ENCODE measurements at regions not wholly inside any gene's neighbourhood (a gene's known extent, or its start where the extent isn't known, plus 50 kb on each side); places are given as distances from the start of the nearest gene placed in this dataset.
"Not testable (repeated sequence)": the region's sequence is repeated elsewhere in the genome, so short reads cannot be mapped to it uniquely, and the experiment has no call there.

DNA sequence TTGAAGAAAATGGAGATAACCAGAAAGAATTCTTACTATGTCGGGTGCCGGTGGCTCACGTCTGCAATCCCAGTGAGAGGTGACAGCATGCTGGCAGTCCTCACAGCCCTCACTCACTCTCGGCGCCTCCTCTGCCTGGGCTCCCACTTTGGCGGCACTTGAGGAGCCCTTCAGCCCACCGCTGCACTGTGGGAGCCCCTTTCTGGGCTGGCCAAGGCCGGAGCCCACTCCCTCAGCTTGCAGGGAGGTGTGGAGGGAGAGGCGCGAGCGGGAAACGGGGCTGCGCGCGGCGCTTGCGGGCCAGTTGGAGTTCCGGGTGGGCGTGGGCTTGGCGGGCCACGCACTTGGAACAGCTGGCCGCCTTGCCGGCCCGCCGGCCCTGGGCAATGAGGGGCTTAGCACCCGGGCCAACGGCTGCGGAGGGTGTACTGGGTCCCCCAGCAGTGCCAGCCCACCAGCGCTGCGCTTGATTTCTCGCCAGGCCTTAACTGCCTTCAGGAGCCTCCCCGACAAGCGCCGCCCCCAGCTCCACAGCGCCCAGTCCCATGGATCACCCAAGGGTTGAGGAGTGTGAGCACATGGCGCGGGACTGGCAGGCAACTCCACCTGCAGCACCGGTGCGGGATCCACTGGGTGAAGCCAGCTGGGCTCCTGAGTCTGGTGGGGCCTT is 1672.5 kb upstream of the B3GALT2 start:
- not testable (repeated sequence) for DNase-seq (ENCODE audit: low read depth in 2 of 3, low spot score in 2 of 3)

DNA sequence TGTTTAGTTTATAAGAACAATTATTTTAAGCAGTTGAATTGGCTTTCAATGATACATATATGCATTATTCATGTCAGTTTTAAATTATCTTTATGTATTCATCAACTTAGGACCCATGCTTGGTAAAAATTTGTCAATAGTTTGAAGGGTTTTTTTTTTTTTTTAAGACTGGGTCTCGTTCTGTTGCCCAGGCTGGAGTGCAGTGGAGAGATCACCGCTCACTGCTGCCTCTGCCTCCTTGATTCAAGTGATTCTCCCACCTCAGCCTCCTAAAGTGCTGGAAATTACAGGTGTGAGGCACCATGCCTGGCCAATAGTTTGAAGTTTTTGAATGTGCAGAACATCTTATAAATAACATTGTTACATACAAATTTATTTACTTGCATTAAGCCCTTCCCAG is 1671.0 kb upstream of the B3GALT2 start:
- no peak for DNase-seq (ENCODE audit: low read depth in 2 of 3, low spot score in 2 of 3)

DNA sequence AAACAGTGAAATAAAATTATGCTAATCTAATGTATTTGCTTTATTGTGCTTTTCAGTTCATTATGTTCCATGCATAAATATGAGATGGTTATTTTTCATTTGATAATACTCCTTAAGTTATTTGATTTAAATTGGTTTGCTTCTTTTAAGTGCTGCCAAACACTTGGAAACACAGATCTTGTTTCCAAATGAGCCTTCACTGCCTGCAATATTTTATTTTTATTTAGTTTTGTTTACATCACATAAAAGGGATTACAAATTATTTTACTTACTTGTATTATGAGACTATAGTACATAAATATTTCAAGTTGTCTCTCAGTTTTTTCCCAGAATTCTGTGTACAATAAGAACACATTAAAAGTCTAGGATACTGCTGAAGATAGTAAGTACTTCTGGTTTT is 1662.4 kb upstream of the B3GALT2 start:
- DNase-seq (ENCODE audit: low read depth in 2 of 3, low spot score in 2 of 3): no peak

DNA sequence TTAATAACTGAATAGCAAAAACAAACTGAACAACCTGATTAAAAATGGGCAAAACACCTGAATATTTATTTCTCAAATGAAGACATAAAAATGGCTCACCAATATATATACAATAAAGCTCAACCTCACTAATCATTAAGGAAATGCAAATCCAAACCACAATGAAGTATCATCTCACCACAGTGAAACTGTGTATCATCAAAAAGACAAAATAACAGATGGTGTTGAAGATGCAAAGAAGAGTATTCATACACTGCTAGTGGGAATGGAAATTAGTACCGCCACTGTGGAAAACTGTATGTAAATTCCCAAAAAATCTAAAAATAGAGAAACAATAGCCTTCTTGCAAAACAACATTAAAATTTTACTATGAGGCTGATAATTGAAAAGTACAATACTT is 1660.1 kb upstream of the B3GALT2 start:
- no peak for DNase-seq (ENCODE audit: low read depth in 2 of 3, low spot score in 2 of 3)

DNA sequence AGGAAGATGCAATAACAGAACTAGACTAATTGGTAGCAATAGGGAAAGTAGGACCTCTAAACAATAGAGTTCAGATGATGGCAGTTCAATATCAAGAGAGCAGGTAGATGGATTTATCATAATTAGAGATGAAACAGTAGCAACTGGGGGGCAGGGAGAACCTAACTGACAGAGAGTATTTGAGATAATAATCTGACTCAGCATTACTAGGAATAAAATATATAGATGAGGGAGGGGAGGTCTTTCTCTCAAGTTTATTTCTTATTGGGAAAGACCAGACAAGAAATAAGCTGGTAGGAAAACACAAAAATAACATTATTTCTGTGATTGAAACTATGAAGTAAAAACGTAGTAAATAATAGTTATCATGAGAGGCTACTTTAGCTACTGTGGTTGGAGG is 1656.7 kb upstream of the B3GALT2 start:
- DNase-seq (ENCODE audit: low read depth in 2 of 3, low spot score in 2 of 3): no peak

DNA sequence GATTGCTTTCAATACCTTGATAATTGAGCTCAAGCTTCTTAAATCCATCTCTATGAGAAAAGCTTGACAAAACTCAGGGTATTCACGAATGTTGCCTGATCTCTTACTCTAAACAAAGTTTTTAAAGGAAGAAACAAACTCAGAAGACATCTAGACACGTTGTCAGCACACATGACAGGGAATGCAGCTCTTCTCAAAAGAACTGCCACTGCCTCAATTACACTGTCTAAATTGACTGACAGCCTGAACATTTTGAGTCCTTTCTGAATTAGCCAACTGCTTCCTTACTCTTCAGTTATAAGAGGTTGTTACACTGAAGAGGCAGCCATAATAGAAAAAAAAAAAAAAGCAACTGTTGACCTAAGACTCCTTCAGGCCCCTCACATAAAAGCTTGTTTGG is 1646.7 kb upstream of the B3GALT2 start:
- no peak for DNase-seq (ENCODE audit: low read depth in 2 of 3, low spot score in 2 of 3)

DNA sequence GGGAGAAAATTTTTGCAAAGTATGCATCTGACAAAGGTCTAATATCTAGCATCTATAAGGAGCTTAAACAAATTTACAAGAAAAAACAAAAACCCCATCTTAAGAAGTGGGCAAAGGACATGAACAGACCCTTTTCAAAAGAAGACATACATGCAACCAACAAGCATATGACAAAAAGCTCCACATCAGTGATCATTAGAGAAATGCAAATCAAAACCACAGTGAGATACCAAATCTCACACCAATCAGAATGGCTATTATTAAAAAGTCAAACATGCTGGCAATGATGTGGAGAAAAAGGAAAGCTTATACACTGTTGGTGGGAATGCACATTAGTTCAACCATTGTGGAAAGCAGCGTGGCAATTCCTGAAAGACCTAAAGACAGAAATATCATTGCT is 1645.2 kb upstream of the B3GALT2 start:
- DNase-seq (ENCODE audit: low read depth in 2 of 3, low spot score in 2 of 3): not testable (repeated sequence)

DNA sequence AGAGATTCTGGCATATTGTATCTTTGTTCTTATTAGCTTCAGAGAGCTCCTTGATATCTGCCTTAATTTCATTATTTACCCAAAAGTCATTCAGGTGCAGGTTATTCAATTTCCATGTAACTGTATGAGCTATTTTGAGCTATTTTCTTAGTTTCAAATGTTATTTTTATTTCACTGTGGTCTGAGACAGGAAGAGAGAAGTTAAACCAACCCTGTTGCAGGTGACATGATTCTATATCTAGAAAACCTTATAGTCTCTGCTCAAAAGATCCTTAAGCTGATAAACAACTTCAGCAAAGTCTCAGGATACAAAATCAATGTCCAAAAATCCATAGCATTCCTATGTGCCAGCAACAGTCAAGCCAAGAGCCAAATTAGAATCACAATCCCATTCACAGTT is 1644.0 kb upstream of the B3GALT2 start:
- no peak for DNase-seq (ENCODE audit: low read depth in 2 of 3, low spot score in 2 of 3)

DNA sequence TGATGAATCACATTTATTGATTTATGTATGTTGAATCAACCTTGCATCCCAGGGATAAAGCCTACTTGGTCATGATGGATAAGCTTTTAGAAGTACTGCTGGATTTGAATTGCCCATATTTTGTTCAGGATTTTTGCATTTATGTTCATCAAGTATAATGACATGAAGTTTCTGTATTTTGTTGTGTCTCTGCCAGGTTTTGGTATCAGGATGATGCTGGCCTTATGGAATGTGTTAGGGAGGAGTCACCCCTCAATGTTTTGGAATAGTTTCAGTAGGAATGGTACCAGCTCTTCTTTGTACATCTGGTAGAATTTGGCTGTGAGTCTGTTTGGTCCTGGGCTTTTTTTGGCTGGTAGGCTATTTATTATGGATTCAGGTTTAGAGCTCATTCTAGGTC is 1643.1 kb upstream of the B3GALT2 start:
- no peak for DNase-seq (ENCODE audit: low read depth in 2 of 3, low spot score in 2 of 3)

DNA sequence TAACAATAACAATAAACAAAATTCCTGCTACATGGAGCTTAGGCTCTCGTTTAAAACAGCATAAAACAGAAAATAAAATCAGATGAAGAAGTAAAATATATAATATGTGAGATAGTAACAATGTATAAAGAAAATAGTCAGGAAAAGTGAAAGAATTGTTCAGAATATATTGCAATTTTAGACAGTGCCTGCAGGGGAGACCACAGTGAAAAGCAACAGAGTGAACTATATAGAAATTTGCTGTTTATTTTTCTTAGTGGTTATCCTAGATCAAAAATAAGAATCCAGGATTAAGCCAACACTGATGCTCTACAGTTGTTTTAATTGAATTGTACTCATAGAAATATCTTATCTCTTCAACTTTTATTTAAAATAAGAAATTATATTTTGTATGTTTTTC is 1639.0 kb upstream of the B3GALT2 start:
- no peak for DNase-seq (ENCODE audit: low read depth in 2 of 3, low spot score in 2 of 3)

DNA sequence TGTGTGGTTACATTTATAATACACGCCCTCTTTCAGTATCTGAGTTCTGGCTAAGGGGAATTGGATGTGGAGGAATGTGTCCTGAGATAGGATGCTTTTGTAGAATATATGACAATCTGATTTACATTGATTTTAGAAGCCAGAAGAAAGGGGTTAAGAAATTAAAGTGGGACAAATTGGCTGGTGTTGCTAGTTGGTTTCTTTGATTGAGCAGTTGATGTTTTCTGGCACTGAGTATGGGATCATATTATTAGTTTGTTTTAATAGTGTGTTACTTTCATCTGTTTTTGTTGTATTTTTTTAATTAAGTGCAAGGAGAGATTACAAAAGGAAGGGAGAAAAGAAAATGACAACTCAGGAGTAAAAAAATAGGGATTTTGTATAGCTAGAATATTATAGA is 1634.7 kb upstream of the B3GALT2 start:
- DNase-seq (ENCODE audit: low read depth in 2 of 3, low spot score in 2 of 3): no peak

DNA sequence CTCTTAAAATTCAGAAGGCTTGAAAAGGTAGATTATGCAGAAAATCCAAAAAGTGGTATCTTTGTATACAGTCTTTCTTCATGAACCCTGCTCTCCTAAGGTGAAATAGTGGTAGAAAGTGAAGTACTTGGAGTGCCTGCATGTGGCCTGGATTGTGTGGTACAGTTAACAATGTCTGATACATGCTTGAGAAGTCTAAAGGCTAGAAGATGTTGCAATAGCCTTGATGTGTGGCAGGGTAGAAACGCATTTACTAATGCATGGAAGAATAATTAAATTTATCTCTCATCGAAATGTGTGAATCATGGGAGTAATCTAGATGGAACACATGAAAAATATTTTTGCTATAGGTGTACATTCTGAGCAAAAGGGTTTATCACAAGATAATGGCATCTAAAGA is 1632.3 kb upstream of the B3GALT2 start:
- no peak for DNase-seq (ENCODE audit: low read depth in 2 of 3, low spot score in 2 of 3)

DNA sequence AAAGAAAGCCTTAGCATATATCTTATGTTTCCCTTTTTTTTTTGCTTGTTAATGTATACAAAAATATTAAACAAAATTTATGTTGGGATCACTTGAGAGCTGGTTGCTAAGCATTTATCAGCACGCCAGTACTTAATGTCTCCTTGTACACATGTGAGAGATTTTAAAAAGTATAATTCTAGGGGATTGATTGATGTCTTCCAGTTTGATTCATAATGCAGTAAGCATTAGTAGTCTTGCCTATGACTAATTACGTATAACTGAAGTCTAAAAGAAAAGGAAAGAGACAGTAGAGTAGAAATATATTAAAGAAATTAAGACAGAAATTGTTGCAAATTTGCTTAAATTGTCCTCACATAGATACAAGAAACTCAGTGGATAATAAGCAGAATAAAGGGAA is 1630.4 kb upstream of the B3GALT2 start:
- no peak for DNase-seq (ENCODE audit: low read depth in 2 of 3, low spot score in 2 of 3)

DNA sequence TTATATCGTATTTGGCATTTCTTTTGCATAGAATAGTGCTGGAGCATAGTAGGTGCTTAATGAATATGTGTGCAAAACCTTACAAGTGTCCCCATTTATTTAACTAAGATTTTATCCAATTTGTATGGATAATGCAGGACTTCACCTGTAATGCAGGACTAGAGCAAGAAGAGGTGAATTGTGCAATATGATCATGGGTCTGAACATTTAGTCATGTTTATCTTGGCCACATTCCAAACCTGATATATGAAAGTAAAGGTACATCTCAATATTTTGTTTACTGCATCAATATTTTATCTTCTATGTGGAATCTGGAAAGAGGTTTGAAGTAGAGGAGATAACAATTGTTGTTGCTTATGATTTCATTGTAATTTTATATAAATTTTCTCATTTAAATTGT is 1626.7 kb upstream of the B3GALT2 start:
- DNase-seq (ENCODE audit: low read depth in 2 of 3, low spot score in 2 of 3): no peak

DNA sequence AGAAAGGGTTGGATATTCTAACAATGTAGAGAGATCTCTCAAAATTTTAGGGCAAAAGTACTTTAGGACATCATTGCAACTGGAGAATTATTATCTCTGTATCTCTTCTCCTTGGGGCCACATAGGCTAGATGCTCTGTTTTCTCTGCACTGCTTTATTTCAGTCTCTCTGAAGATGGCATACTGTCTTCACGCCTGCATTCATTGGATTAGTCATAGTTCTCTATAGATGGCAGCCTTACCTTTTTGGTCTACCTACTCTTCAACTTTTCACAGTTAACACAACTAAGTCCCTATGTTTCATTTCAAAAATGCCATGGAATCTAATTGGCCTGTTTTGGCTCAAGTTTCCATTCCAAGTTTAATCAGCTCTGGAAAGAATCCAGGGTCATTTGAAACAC is 1623.3 kb upstream of the B3GALT2 start:
- no peak for DNase-seq (ENCODE audit: low read depth in 2 of 3, low spot score in 2 of 3)

DNA sequence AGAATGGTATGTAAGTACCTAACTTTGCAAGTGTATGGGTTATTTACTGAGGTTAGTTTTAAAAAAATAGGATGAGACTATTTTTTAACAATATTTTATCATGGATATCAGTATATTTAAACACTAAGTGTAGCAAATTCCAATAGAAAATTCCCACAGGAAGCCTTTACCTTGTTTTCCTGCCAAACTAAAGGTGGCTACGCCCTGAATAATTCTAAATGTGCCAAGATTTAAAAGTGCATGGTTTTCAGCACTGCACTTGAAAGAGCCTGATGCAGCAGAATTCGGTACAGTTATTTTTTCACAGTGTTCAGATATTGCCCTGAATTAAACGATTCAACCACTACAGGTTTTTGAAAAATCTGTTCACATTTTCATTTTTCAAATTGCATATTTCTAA is 1622.8 kb upstream of the B3GALT2 start:
- no peak for DNase-seq (ENCODE audit: low read depth in 2 of 3, low spot score in 2 of 3)

DNA sequence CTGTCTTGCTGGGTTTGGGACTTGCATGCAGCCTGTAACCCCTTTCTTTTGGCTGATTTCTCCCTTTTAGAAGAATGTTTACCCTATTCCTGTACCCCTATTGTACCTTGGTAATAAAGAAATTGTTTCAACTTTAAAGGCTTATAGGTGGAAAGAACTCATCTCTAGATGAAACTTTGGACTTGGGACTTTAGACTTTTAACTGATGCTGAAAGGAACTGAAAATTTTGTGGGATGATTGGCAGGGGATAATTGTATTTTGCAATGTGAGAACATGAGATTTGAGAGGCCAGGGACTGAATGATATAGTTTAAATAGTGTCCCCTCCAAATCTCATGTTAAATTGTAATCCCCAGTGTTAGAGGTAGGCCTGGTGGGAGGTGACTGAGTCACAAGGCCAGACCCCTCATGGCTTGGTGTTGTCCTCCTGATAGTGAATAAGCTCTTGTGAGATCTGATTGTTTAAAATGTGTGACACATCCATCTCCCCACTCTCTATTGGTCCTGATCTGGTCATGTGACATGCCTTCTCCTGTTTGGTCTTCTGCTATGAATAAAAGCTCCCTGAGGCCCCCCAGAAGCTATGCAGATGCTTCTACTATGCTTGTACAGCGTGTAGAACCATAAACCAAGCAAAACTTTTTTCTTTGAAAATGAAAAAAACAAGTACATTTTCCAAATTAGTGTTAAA is 1621.3 kb upstream of the B3GALT2 start:
- no peak for DNase-seq (ENCODE audit: low read depth in 2 of 3, low spot score in 2 of 3)

DNA sequence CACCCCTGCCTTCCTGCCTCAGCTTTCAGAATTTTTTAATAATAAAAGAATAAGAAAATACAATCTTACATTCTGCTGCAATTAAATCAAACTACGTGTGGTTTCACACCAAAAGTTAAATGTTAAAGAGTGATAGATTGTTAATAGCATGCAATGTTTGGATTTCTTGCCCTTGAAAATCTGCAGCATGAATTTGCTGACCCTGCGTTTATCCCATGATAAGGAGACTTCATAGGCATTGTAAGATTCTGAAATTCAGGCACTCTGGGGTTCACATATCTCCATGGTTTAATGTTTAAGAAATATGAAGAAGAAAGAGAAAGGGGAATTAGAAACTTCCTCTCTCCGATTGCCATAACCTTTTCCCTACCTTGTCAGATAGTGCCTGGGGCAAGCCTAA is 1616.2 kb upstream of the B3GALT2 start:
- DNase-seq (ENCODE audit: low read depth in 2 of 3, low spot score in 2 of 3): no peak

DNA sequence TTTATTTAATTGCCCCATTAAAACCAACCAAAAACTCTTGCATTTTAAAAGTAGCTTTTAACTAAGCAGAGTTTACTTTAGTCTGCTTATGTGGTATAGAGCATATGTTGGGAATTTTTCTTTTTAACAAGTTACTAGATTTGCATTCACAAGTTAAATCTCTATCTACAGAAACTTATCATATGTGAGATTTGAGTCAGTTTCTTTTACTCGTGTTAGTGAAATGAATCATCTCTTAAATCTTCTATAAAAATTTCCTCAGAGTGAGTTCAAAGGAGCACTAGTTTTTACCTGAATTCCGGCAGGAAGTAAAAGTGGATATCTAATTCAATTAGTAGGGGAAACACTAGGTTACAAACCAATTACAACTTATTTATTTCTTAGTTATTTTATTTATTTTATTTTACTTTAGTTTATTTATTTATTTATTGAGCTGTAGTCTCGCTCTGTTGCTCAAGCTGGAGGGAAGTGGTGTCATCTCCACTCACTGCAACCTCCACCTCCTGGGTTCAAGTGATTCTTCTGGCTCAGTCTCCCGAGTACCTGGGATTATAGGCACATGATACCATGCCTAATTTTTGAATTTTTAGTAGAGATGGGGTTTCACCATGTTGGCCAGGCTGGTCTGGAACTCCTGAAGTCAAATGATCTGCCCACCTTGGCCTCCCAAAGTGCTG is 1609.6 kb upstream of the B3GALT2 start:
- DNase-seq (ENCODE audit: low read depth in 2 of 3, low spot score in 2 of 3): no peak

DNA sequence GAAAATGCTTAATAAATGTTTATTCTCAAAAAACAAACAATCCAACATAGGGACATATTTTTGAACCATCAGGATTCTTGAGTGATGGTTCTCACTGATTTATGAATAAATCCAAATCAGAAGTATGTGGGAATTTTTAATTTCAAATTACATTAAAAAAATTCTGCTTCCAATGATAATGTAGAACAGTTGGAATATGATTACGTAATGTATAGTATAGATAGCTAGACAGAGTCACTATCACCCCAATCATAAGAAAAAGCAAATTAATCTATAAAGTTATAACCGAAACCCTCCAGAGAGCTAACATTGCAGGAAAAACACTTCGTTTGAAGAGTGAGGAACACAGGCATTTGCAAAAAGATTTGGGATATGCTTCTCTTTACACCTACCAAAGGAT is 1600.6 kb upstream of the B3GALT2 start:
- DNase-seq (ENCODE audit: low read depth in 2 of 3, low spot score in 2 of 3): no peak

DNA sequence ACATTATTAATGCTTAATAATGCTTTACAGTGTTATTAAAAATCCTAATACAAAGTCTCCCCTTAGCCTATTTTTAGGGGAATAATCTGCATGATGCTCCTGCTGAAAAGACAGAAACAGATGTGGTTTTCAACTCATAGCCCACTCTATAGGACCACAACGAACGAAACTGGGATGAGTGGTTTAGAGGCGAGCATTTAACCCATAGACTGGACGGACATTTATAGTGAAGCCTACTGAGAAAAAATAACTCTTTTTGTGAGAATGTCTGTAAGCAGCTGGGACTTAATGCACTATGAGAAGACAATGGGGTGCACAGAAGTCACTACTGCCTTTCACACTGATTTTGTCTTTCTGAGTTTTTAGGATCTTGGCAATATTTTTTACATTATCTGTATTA is 1599.6 kb upstream of the B3GALT2 start:
- no peak for DNase-seq (ENCODE audit: low read depth in 2 of 3, low spot score in 2 of 3)

DNA sequence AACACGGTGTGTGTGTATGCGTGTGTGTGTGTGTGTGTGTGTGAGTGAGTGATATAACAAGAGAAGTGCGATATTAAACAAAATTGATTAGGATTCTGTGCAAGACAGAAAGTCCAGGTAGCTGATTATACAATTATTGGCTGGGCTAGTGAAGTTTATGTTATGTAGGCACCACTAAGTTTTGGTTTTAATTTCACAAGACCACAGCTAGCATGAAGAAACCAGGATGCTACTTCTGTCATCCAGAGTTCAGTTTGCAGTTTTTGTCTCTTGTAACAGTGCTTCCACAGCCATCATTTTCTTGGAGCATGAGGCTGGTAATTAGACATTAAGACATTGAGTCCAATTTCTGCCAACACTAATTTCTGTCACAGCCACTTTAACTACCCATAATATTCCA is 1590.2 kb upstream of the B3GALT2 start:
- no peak for DNase-seq (ENCODE audit: low read depth in 2 of 3, low spot score in 2 of 3)

Measured in hematopoietic multipotent progenitor cell (in vitro differentiated cells).